Astrocyte (in vitro differentiated cells and primary cell): ENCODE measurements at regions not wholly inside any gene's neighbourhood (a gene's known extent, or its start where the extent isn't known, plus 50 kb on each side); places are given as distances from the start of the nearest gene placed in this dataset.
A peak's percentile ranks its signal among the peaks of the same experiment; 100 is the strongest.

Source experiments
- DNase-seq: peaks from one replicate; pipeline ENCODE4 v3.0.0-alpha.2; 2010; ENCODE audit warnings: low read depth
- FAIRE-seq: peaks from 2 replicates; lab custom pipeline; 2011; peaks lifted over from hg19 to GRCh38; lab: Jason Lieb, UNC
- H2AFZ ChIP-seq: 2 replicates; pipeline ENCODE4 v1.6.0; 2012; ENCODE audit warnings: low read depth, low read length, inconsistent platforms
- H3K27ac ChIP-seq: 2 replicates; pipeline ENCODE4 v1.5.1; 2011; ENCODE audit warnings: low read depth, low read length, inconsistent platforms
- H3K27me3 ChIP-seq: 2 replicates; pipeline ENCODE4 v1.6.0; 2011; ENCODE audit warnings: low read length, inconsistent platforms; ENCODE audit not compliant: insufficient read depth
- H3K36me3 ChIP-seq: 2 replicates; pipeline ENCODE4 v1.5.1; 2011; ENCODE audit warnings: low read length, inconsistent platforms; ENCODE audit not compliant: insufficient read depth
- H3K4me1 ChIP-seq: 2 replicates; pipeline ENCODE4 v1.5.1; 2011; ENCODE audit warnings: low read length, inconsistent platforms; ENCODE audit not compliant: insufficient read depth
- H3K4me2 ChIP-seq: 2 replicates; pipeline ENCODE4 v1.6.0; 2012; ENCODE audit warnings: low read length, inconsistent platforms
- H3K4me3 ChIP-seq: 2 replicates; pipeline ENCODE4 v1.5.1; 2011; ENCODE audit warnings: low read depth, mild to moderate bottlenecking, low read length, inconsistent platforms; ENCODE audit not compliant: insufficient read depth
- H3K79me2 ChIP-seq: 2 replicates; pipeline ENCODE4 v1.6.0; 2012; ENCODE audit warnings: mild to moderate bottlenecking, low read length, inconsistent platforms; ENCODE audit not compliant: insufficient read depth
- H3K9ac ChIP-seq: 2 replicates; pipeline ENCODE4 v1.6.0; 2012; ENCODE audit warnings: mild to moderate bottlenecking, low read length, inconsistent platforms
- H3K9me3 ChIP-seq: 2 replicates; pipeline ENCODE4 v1.5.1; 2012; ENCODE audit warnings: low read depth, mild to moderate bottlenecking, low read length, inconsistent platforms; ENCODE audit not compliant: insufficient read depth
- H4K20me1 ChIP-seq: 2 replicates; pipeline ENCODE4 v1.6.0; 2012; ENCODE audit warnings: low read length, inconsistent platforms; ENCODE audit not compliant: insufficient read depth
- H3K27ac Mint-ChIP-seq: one replicate; pipeline ENCODE4 v1.8.0; 2021; ENCODE audit warnings: mild to moderate bottlenecking, mixed read lengths; ENCODE audit not compliant: unreplicated experiment
- H3K27me3 Mint-ChIP-seq: one replicate; pipeline ENCODE4 v1.8.0; 2021; ENCODE audit warnings: low read depth, mixed read lengths; ENCODE audit not compliant: unreplicated experiment
- H3K36me3 Mint-ChIP-seq: one replicate; pipeline ENCODE4 v1.8.0; 2021; ENCODE audit warnings: low read depth, mixed read lengths; ENCODE audit not compliant: unreplicated experiment
- H3K4me1 Mint-ChIP-seq: one replicate; pipeline ENCODE4 v1.8.0; 2021; ENCODE audit warnings: low read depth, mixed read lengths; ENCODE audit not compliant: unreplicated experiment
- H3K4me3 Mint-ChIP-seq: one replicate; pipeline ENCODE4 v1.8.0; 2021; ENCODE audit warnings: mild to moderate bottlenecking, moderate library complexity, mixed read lengths; ENCODE audit not compliant: unreplicated experiment
- H3K9me3 Mint-ChIP-seq: one replicate; pipeline ENCODE4 v1.8.0; 2021; ENCODE audit warnings: mild to moderate bottlenecking, mixed read lengths; ENCODE audit not compliant: unreplicated experiment
- CTCF ChIP-seq: IDR thresholded peaks from 2 replicates; pipeline ENCODE4 v1.5.1; 2011; ENCODE audit warnings: low read depth, mild to moderate bottlenecking, inconsistent platforms, low read length, moderate library complexity; ENCODE audit not compliant: insufficient read depth
- EZH2 ChIP-seq: IDR thresholded peaks from 2 replicates; pipeline ENCODE4 v1.6.1; 2012; ENCODE audit warnings: mild to moderate bottlenecking, low read length, inconsistent platforms; ENCODE audit not compliant: insufficient read depth

- TF ChIP-seq CTCF (no peak), EZH2 (no peak)
- no peaks in the 10 kb centered on the region for H3K36me3 Mint-ChIP-seq
These were observed 203.3 kb upstream of the KRR1 start for GRCh38 chr12:75714462-75715322.

GRCh38 chr12:75713434-75713833 lies 202.0 kb upstream of the KRR1 start:
- peaks cover 10% of the 10 kb centered on the region for H3K4me1 ChIP-seq
- H3K9ac ChIP-seq = no peak overlapping the region
- H3K4me3 Mint-ChIP-seq = no peak overlapping the region
- no peaks in the 10 kb centered on the region for H3K27me3 ChIP-seq
- no peaks in the 10 kb centered on the region for H3K9me3 Mint-ChIP-seq
- FAIRE-seq (no peak), DNase-seq (no peak)
- H3K4me2 ChIP-seq = no peak overlapping the region
- no peak overlapping the region for H3K27ac ChIP-seq
- no peaks in the 10 kb centered on the region for H3K27me3 Mint-ChIP-seq
- no peaks in the 10 kb centered on the region for H3K36me3 ChIP-seq
- no peaks in the 10 kb centered on the region for H3K79me2 ChIP-seq
- no peaks in the 10 kb centered on the region for H4K20me1 ChIP-seq
- H3K9me3 ChIP-seq = no peaks in the 10 kb centered on the region
- no peak overlapping the region for H3K27ac Mint-ChIP-seq
- peaks cover 30% of the 10 kb centered on the region for H3K4me1 Mint-ChIP-seq
- H2AFZ ChIP-seq = no peak overlapping the region
- no peak overlapping the region for H3K4me3 ChIP-seq
- H3K36me3 Mint-ChIP-seq = no peaks in the 10 kb centered on the region
- TF ChIP-seq EZH2 = no peak
- no peak for TF ChIP-seq CTCF

More at GRCh38 chr12:75714462-75715322, 203.3 kb upstream of the KRR1 start:
- no peak overlapping the region for H3K27ac ChIP-seq
- FAIRE-seq (no peak), DNase-seq (no peak)
- no peak overlapping the region for H3K4me2 ChIP-seq
- peaks cover 10% of the 10 kb centered on the region for H3K4me1 ChIP-seq
- no peak overlapping the region for H3K9ac ChIP-seq
- no peaks in the 10 kb centered on the region for H4K20me1 ChIP-seq
- H3K36me3 ChIP-seq = no peaks in the 10 kb centered on the region
- H3K79me2 ChIP-seq = no peaks in the 10 kb centered on the region
- H3K9me3 ChIP-seq = no peaks in the 10 kb centered on the region
- Mint-ChIP-seq H3K4me3 (no peak overlapping the region), H3K27ac (no peak overlapping the region), H3K4me1 (peaks cover 30% of the 10 kb centered on the region), H3K9me3 (no peaks in the 10 kb centered on the region), H3K27me3 (no peaks in the 10 kb centered on the region)
- H3K4me3 ChIP-seq = no peak overlapping the region
- H3K27me3 ChIP-seq = no peaks in the 10 kb centered on the region
- H2AFZ ChIP-seq = no peak overlapping the region

- peak; percentile 57 for DNase-seq
- no peaks in the 10 kb centered on the region for H3K79me2 ChIP-seq
- peaks cover 10% of the 10 kb centered on the region for H3K4me1 ChIP-seq
- H3K27me3 ChIP-seq = no peaks in the 10 kb centered on the region
- H3K9ac ChIP-seq = no peak overlapping the region
- no peak for TF ChIP-seq EZH2
- TF ChIP-seq CTCF = no peak
- H3K4me1 Mint-ChIP-seq = peaks cover 34% of the 10 kb centered on the region
- H3K36me3 Mint-ChIP-seq = no peaks in the 10 kb centered on the region
- H2AFZ ChIP-seq = no peak overlapping the region
- H4K20me1 ChIP-seq = no peaks in the 10 kb centered on the region
- H3K27me3 Mint-ChIP-seq = no peaks in the 10 kb centered on the region
- FAIRE-seq = no peak
- H3K27ac ChIP-seq = no peak overlapping the region
- H3K36me3 ChIP-seq = no peaks in the 10 kb centered on the region
- no peak overlapping the region for H3K4me3 Mint-ChIP-seq
- no peak overlapping the region for H3K27ac Mint-ChIP-seq
- H3K9me3 Mint-ChIP-seq = no peaks in the 10 kb centered on the region
- H3K4me3 ChIP-seq = no peak overlapping the region
- H3K9me3 ChIP-seq = no peaks in the 10 kb centered on the region
- H3K4me2 ChIP-seq = peak overlapping the region; percentile 19
These were observed 200.8 kb upstream of the KRR1 start for GRCh38 chr12:75712223-75712622.
